Neuronal stem cell (in vitro differentiated cells): ENCODE measurements at regions not wholly inside any gene's neighbourhood (a gene's known extent, or its start where the extent isn't known, plus 50 kb on each side); places are given as distances from the start of the nearest gene placed in this dataset.

Source experiments
- DNase-seq: peaks from one replicate; pipeline ENCODE4 v3.0.0-alpha.2; 2013; ENCODE audit warnings: low spot score
- H2AFZ ChIP-seq: one replicate; pipeline ENCODE4 v1.6.1; 2013; ENCODE audit warnings: mild to moderate bottlenecking, low read length, inconsistent platforms
- H2AK5ac ChIP-seq: 2 replicates; pipeline ENCODE4 v1.6.1; 2013; ENCODE audit warnings: low read depth, mild to moderate bottlenecking, inconsistent platforms, low read length, moderate library complexity, mixed read lengths
- H2BK120ac ChIP-seq: 2 replicates; pipeline ENCODE4 v1.6.1; 2013; ENCODE audit warnings: low read depth, mild to moderate bottlenecking, inconsistent platforms, low read length, moderate library complexity, mixed read lengths
- H2BK12ac ChIP-seq: one replicate; pipeline ENCODE4 v1.6.1; 2013; ENCODE audit warnings: low read length, inconsistent platforms
- H2BK15ac ChIP-seq: 2 replicates; pipeline ENCODE4 v1.6.1; 2013; ENCODE audit warnings: mild to moderate bottlenecking, low read length, inconsistent platforms, mixed read lengths
- H2BK5ac ChIP-seq: one replicate; pipeline ENCODE4 v1.6.1; 2013; ENCODE audit warnings: inconsistent platforms, mild to moderate bottlenecking, low read length, moderate library complexity
- H3K14ac ChIP-seq: one replicate; pipeline ENCODE4 v1.6.1; 2013; ENCODE audit warnings: low read length, inconsistent platforms
- H3K18ac ChIP-seq: 2 replicates; pipeline ENCODE4 v1.6.1; 2013; ENCODE audit warnings: low read length, inconsistent platforms
- H3K23ac ChIP-seq: 2 replicates; pipeline ENCODE4 v1.6.1; 2013; ENCODE audit warnings: low read depth, mild to moderate bottlenecking, mixed read lengths, low read length, inconsistent platforms; ENCODE audit not compliant: poor library complexity
- H3K27ac ChIP-seq: replicated peaks from 3 replicates; pipeline ENCODE4 v1.5.1; 2013; ENCODE audit warnings: low read length, inconsistent platforms
- H3K27me3 ChIP-seq, 3 experiments: 2 replicates each; pipeline ENCODE4 v1.6.1; 2013; ENCODE audit warnings: low read length in 3 of 3, mild to moderate bottlenecking in 2 of 3, inconsistent platforms in 1 of 3, low read depth in 1 of 3, mixed read lengths in 1 of 3, moderate library complexity in 1 of 3; ENCODE audit not compliant: control insufficient read depth in 3 of 3, insufficient read depth in 3 of 3
- H3K36me3 ChIP-seq, 2 donors: replicated peaks in 1 of 2; 2 replicates each; pipeline ENCODE4 v1.6.1; 2013; ENCODE audit warnings: low read length in 2 of 2; ENCODE audit not compliant: control insufficient read depth in 2 of 2, insufficient read depth in 2 of 2
- H3K4ac ChIP-seq: 2 replicates; pipeline ENCODE4 v1.6.1; 2013; ENCODE audit warnings: inconsistent platforms, mild to moderate bottlenecking, low read length, moderate library complexity
- H3K4me1 ChIP-seq, 2 donors: 1 replicate in 1 of 2; 2 replicates in 1 of 2; pipeline ENCODE4 v1.6.1; 2013; ENCODE audit warnings: low read length in 2 of 2, low read depth in 1 of 2; ENCODE audit not compliant: control insufficient read depth in 2 of 2, insufficient read depth in 1 of 2
- H3K4me2 ChIP-seq: one replicate; pipeline ENCODE4 v1.6.1; 2013; ENCODE audit warnings: mild to moderate bottlenecking, low read length, inconsistent platforms; ENCODE audit not compliant: insufficient read depth, poor library complexity, severe bottlenecking
- H3K4me3 ChIP-seq, 2 donors: 2 replicates each; pipeline ENCODE4 v1.5.1; 2013; ENCODE audit warnings: low read length in 2 of 2, mild to moderate bottlenecking in 2 of 2, inconsistent platforms in 1 of 2, moderate library complexity in 1 of 2
- H3K79me1 ChIP-seq: one replicate; pipeline ENCODE4 v1.6.1; 2013; ENCODE audit warnings: low read depth, mild to moderate bottlenecking, inconsistent platforms, low read length, moderate library complexity
- H3K9ac ChIP-seq: one replicate; pipeline ENCODE4 v1.6.1; 2013; ENCODE audit warnings: mild to moderate bottlenecking, low read depth, low read length, inconsistent platforms; ENCODE audit not compliant: poor library complexity
- H3K9me3 ChIP-seq, 2 donors: replicated peaks in 1 of 2; 2 replicates each; pipeline versions ENCODE3 to v1.6.1; 2013; ENCODE audit warnings: low read length in 2 of 2, mild to moderate bottlenecking in 2 of 2, inconsistent platforms in 1 of 2, low read depth in 1 of 2, mixed read lengths in 1 of 2, moderate library complexity in 1 of 2; ENCODE audit not compliant: control insufficient read depth in 2 of 2, insufficient read depth in 1 of 2
- H4K8ac ChIP-seq: one replicate; pipeline ENCODE4 v1.6.1; 2013; ENCODE audit warnings: low read depth, mild to moderate bottlenecking, inconsistent platforms, low read length, moderate library complexity
- H4K91ac ChIP-seq: one replicate; pipeline ENCODE4 v1.6.1; 2013; ENCODE audit warnings: low read length, low read depth, mild to moderate bottlenecking, inconsistent platforms; ENCODE audit not compliant: poor library complexity
- WGBS, 2 donors: extraction: QIAGEN DNeasy Blood & Tissue Kit; methylation state at CpG; one replicate each; pipeline ENCODE4 v1.1.7; 2013; ENCODE audit warnings: missing lambda C conversion rate in 2 of 2, mixed read lengths in 1 of 2; ENCODE audit not compliant: insufficient read length in 2 of 2, insufficient replicate concordance in 1 of 2; ENCODE audit errors: extremely low coverage in 2 of 2; 5-methylcytosine and 5-hydroxymethylcytosine counted together

DNA sequence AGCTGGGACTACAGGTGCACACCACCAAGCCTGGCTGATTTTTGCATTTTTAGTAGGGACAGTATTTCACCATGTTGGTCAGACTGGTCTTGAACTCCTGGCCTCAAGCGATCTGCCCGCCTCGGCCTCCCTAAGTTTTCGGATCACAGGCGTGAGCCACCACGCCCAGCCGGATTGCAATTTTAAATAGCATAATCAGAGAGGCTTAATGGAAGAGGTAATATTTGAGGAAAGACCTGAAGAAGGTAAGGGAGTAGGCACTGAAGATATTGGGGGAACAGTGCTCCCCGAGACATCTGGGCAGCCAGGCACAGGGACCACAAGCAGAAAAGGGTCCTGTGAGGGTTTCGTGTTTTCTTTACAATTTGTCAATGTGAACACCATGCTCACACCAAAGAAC is 61.4 kb upstream of the USP6NL start:
- Histone ChIP-seq H2AK5ac (no peak overlapping the region), H3K36me3 (no peaks in the 10 kb centered on the region), H2BK15ac (no peak overlapping the region), H3K4me2 (no peak overlapping the region), H3K4ac (no peak overlapping the region), H3K9me3 (no peaks in the 10 kb centered on the region), H3K23ac (no peak overlapping the region), H3K14ac (no peak overlapping the region), H3K4me1 (peaks cover 0 to 5% of the 10 kb centered on the region in 2 donors), H2BK120ac (no peak overlapping the region), H2AFZ (no peak overlapping the region), H2BK12ac (no peak overlapping the region), H3K18ac (no peak overlapping the region), H2BK5ac (no peak overlapping the region), H4K91ac (no peak overlapping the region), H3K27ac (no peak overlapping the region), H4K8ac (no peak overlapping the region), H3K27me3 (peaks cover 0 to 3% (median 0%) of the 10 kb centered on the region in 3 experiments), H3K79me1 (no peaks in the 10 kb centered on the region), H3K4me3 (no peak overlapping the region), H3K9ac (no peak overlapping the region)
- WGBS, 2 donors = no CpG with 5 or more reads among the region's 9 CpGs
- DNase-seq = no peak

DNA sequence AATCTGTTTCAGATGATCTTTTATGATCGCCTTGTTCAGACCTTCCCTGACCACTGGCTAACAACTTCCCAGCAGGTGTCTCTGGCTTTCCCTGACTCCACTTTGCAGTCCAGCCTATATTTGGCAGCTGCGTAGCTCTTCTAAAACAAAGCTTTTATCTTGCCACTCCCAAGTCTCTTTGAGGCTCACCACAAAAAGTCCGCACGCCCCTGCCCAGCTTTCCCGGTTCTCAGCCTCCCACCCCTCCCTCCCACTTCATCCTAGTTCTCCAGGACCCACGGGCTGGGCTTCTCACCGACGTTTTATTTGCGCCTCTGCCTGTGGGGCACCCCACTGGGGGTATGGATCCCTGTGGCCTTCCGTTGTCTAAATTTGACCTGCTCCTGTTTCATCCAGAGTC is 58.9 kb upstream of the USP6NL start:
- Histone ChIP-seq H4K8ac (no peak overlapping the region), H3K36me3 (no peaks in the 10 kb centered on the region), H3K79me1 (no peaks in the 10 kb centered on the region), H4K91ac (no peak overlapping the region), H3K4ac (no peak overlapping the region), H2BK5ac (no peak overlapping the region), H3K4me3 (no peak overlapping the region), H3K27ac (no peak overlapping the region), H3K9me3 (no peaks in the 10 kb centered on the region), H3K23ac (no peak overlapping the region), H3K18ac (no peak overlapping the region), H3K9ac (no peak overlapping the region), H2BK120ac (no peak overlapping the region), H3K4me1 (peaks cover 0 to 5% of the 10 kb centered on the region in 2 donors), H2BK12ac (no peak overlapping the region), H3K27me3 (peaks cover 0 to 8% (median 0%) of the 10 kb centered on the region in 3 experiments), H2AFZ (peak overlapping the region; percentile 7), H3K4me2 (no peak overlapping the region), H2BK15ac (no peak overlapping the region), H3K14ac (no peak overlapping the region), H2AK5ac (no peak overlapping the region)
- no CpG with 5 or more reads among the region's 10 CpGs for WGBS, 2 donors
- no peak for DNase-seq

DNA sequence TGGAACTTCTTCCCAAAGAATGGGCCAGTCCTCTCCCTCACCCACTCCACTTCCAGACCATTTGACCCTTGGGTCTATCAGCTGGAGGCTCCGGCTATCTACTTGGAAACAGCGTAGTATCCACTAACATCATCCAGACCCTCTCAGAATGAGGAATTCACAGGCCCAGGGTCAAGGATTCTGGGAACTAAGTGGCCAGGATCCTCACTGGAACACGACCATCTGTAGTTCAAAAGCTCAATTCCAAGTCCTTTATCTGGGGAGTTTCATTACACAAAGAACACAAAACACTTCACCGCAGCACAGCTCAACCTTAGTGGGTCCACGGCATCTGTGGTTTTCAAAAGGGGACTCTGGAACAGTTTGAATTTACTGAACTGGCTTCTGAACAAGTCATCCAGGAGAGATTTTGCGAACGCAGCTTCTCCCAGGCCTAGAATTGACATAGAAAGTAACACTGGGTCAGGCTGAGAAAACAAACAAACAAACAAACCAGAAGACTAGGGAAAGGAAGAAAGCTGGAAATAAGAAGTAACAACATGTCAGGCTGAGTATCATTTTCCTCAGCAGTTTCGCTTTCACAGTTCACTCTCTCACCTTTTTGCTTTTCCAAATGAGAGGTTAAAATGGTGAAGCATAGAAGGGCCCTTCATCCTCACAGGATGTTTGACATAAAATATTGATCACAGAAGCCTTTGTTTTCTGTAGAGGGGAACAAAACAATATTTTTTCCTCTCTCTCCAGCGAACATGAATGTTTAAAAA is 57.6 kb upstream of the USP6NL start:
- WGBS, 2 donors = no CpG with 5 or more reads among the region's 9 CpGs
- no peak for DNase-seq
- no peak overlapping the region for H2BK5ac ChIP-seq

DNA sequence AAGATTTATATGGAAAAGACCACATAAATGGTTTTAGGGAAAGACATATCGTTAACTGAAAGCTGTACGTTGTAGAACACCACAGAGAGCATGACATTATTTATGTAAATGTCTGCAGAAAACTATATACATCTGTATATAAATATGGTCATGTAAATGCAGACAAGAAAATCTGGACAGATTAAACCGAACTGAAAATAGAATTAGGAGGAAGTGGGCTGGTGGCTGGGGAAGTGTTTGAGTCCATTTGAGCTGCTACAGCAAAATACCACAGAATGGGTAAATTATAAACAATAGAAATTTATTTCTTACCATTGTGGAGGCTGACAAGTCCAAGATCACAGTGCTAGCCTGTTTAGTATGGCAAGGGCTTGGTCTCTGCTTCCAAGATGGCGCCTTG is 56.3 kb upstream of the USP6NL start:
- Histone ChIP-seq H3K79me1 (no peaks in the 10 kb centered on the region), H2BK15ac (no peak overlapping the region), H3K9ac (no peak overlapping the region), H3K23ac (no peak overlapping the region), H2BK5ac (no peak overlapping the region), H3K27ac (no peak overlapping the region), H4K8ac (no peak overlapping the region), H3K4ac (no peak overlapping the region), H3K4me2 (no peak overlapping the region), H3K4me3 (no peak overlapping the region), H3K36me3 (no peaks in the 10 kb centered on the region), H3K4me1 (peaks cover 0 to 5% of the 10 kb centered on the region in 2 donors), H2AFZ (no peak overlapping the region), H2BK120ac (no peak overlapping the region), H3K27me3 (peaks cover 0 to 10% (median 0%) of the 10 kb centered on the region in 3 experiments), H3K18ac (no peak overlapping the region), H3K14ac (no peak overlapping the region), H3K9me3 (no peaks in the 10 kb centered on the region), H4K91ac (no peak overlapping the region), H2BK12ac (no peak overlapping the region), H2AK5ac (no peak overlapping the region)
- no peak for DNase-seq
- WGBS, 2 donors = no CpG with 5 or more reads among the region's 4 CpGs

More for the DNA sequence above, 57.6 kb upstream of the USP6NL start:
- Histone ChIP-seq H2BK12ac (no peak overlapping the region), H2AFZ (peak overlapping the region; percentile 80), H3K14ac (no peak overlapping the region), H2AK5ac (no peak overlapping the region), H2BK120ac (no peak overlapping the region), H2BK15ac (no peak overlapping the region), H3K4ac (no peak overlapping the region), H3K27ac (no peak overlapping the region), H3K36me3 (no peaks in the 10 kb centered on the region), H3K27me3 (peaks cover 0 to 8% (median 0%) of the 10 kb centered on the region in 3 experiments), H3K4me3 (no peak overlapping the region), H3K18ac (no peak overlapping the region), H3K23ac (no peak overlapping the region), H4K91ac (no peak overlapping the region), H3K4me2 (no peak overlapping the region), H4K8ac (no peak overlapping the region), H3K9me3 (no peaks in the 10 kb centered on the region), H3K9ac (no peak overlapping the region), H3K79me1 (no peaks in the 10 kb centered on the region), H3K4me1 (peaks cover 0 to 5% of the 10 kb centered on the region in 2 donors)
